ENCODE measurements at regions not wholly inside any gene's neighbourhood (a gene's known extent, or its start where the extent isn't known, plus 50 kb on each side); places are given as distances from the start of the nearest gene placed in this dataset.

DNA sequence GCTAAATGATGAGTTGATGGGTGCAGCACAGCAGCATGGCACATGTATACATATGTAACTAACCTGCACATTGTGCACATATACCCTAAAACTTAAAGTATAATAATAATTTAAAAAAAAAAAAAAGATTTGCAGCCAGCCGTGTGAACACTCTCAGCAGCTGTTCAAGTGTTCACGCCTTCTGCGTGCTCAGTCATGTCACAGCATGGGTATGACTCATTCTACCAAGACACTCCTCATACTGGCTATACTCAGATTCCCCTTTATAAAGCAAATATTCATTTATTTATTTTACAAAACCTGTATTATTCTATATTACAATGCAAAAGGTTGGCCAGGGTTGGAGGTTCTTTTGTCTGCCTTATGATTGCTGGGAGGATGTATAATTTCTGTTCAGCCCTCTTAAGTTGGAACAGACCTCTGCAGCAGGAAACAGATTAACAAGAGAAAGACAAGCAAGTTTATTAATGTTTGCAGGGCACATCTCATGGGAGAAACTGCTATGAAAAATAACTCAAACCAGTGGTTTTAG lies 1230.6 kb upstream of the CHAC2 start:
- no peaks in the 10 kb centered on the region for H3K36me3 ChIP-seq (ENCODE audit: control insufficient read depth, insufficient read depth, low read length, severe bottlenecking)
- H3K4me3 ChIP-seq (ENCODE audit: low read length), result no peak overlapping the region
- peak; percentile 43 for DNase-seq (ENCODE audit: low read depth)
- H3K27me3 ChIP-seq (replicated peaks; ENCODE audit: control insufficient read depth, insufficient read depth, low read length), result no peaks in the 10 kb centered on the region
- H3K9me3 ChIP-seq (ENCODE audit: control insufficient read depth, low read length), result no peaks in the 10 kb centered on the region
- H3K9ac ChIP-seq (ENCODE audit: low read length), result no peak overlapping the region
- H3K4me1 ChIP-seq (ENCODE audit: control insufficient read depth, insufficient read depth, low read length), result no peaks in the 10 kb centered on the region

GRCh38 chr2:52532956-52533355 lies 1234.6 kb upstream of the CHAC2 start:
- no peak overlapping the region for H3K9ac ChIP-seq (ENCODE audit: low read length)
- DNase-seq (ENCODE audit: low read depth), result peak; percentile 77
- no peaks in the 10 kb centered on the region for H3K4me1 ChIP-seq (ENCODE audit: control insufficient read depth, insufficient read depth, low read length)
- no peaks in the 10 kb centered on the region for H3K36me3 ChIP-seq (ENCODE audit: control insufficient read depth, insufficient read depth, low read length, severe bottlenecking)
- no peaks in the 10 kb centered on the region for H3K27me3 ChIP-seq (replicated peaks; ENCODE audit: control insufficient read depth, insufficient read depth, low read length)
- no peaks in the 10 kb centered on the region for H3K9me3 ChIP-seq (ENCODE audit: control insufficient read depth, low read length)
- no peak overlapping the region for H3K4me3 ChIP-seq (ENCODE audit: low read length)

- DNase-seq (ENCODE audit: low read depth), result peak; percentile 24
- Histone ChIP-seq H3K4me1 (ENCODE audit: control insufficient read depth, insufficient read depth, low read length) (no peaks in the 10 kb centered on the region), H3K9me3 (ENCODE audit: control insufficient read depth, low read length) (no peaks in the 10 kb centered on the region), H3K36me3 (ENCODE audit: control insufficient read depth, insufficient read depth, low read length, severe bottlenecking) (no peaks in the 10 kb centered on the region), H3K4me3 (ENCODE audit: low read length) (no peak overlapping the region), H3K27me3 (replicated peaks; ENCODE audit: control insufficient read depth, insufficient read depth, low read length) (no peaks in the 10 kb centered on the region), H3K9ac (ENCODE audit: low read length) (no peak overlapping the region)
These were observed 1240.9 kb upstream of the CHAC2 start for GRCh38 chr2:52526735-52527134.

GRCh38 chr2:52520644-52521043 lies 1247.0 kb upstream of the CHAC2 start:
- Histone ChIP-seq H3K9me3 (ENCODE audit: control insufficient read depth, low read length) (no peaks in the 10 kb centered on the region), H3K36me3 (ENCODE audit: control insufficient read depth, insufficient read depth, low read length, severe bottlenecking) (no peaks in the 10 kb centered on the region), H3K4me3 (ENCODE audit: low read length) (no peak overlapping the region), H3K9ac (ENCODE audit: low read length) (no peak overlapping the region), H3K4me1 (ENCODE audit: control insufficient read depth, insufficient read depth, low read length) (no peaks in the 10 kb centered on the region), H3K27me3 (replicated peaks; ENCODE audit: control insufficient read depth, insufficient read depth, low read length) (no peaks in the 10 kb centered on the region)
- DNase-seq (ENCODE audit: low read depth), result no peak

DNA sequence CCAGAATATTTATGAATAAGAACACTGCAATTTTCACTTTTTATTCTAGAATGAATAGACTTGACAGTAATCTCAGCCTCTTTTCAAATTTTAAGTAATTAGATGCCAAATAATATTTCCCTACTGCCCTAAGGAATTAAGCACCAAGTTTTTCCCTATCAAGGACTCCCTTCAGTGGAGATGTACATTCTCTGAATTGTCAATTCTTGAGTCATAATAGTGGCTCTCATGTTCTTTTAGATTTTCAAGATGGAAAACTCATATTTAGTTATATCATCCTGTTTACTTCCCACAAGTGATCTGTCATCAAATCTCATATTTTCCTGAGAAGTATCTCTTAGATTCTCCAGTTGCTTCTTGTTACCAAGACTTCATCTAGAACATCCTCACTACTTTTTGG lies 1248.9 kb upstream of the CHAC2 start:
- DNase-seq (ENCODE audit: low read depth), result peak; percentile 34
- no peaks in the 10 kb centered on the region for H3K4me1 ChIP-seq (ENCODE audit: control insufficient read depth, insufficient read depth, low read length)
- no peaks in the 10 kb centered on the region for H3K27me3 ChIP-seq (replicated peaks; ENCODE audit: control insufficient read depth, insufficient read depth, low read length)
- H3K4me3 ChIP-seq (ENCODE audit: low read length), result no peak overlapping the region
- no peak overlapping the region for H3K9ac ChIP-seq (ENCODE audit: low read length)
- H3K36me3 ChIP-seq (ENCODE audit: control insufficient read depth, insufficient read depth, low read length, severe bottlenecking), result no peaks in the 10 kb centered on the region
- H3K9me3 ChIP-seq (ENCODE audit: control insufficient read depth, low read length), result no peaks in the 10 kb centered on the region

- Histone ChIP-seq H3K27me3 (replicated peaks; ENCODE audit: control insufficient read depth, insufficient read depth, low read length) (no peaks in the 10 kb centered on the region), H3K9ac (ENCODE audit: low read length) (no peak overlapping the region), H3K36me3 (ENCODE audit: control insufficient read depth, insufficient read depth, low read length, severe bottlenecking) (no peaks in the 10 kb centered on the region), H3K4me3 (ENCODE audit: low read length) (no peak overlapping the region), H3K9me3 (ENCODE audit: control insufficient read depth, low read length) (no peaks in the 10 kb centered on the region), H3K4me1 (ENCODE audit: control insufficient read depth, insufficient read depth, low read length) (no peaks in the 10 kb centered on the region)
- no peak for DNase-seq (ENCODE audit: low read depth)
These were observed 1254.8 kb upstream of the CHAC2 start for GRCh38 chr2:52512760-52513159.

DNA sequence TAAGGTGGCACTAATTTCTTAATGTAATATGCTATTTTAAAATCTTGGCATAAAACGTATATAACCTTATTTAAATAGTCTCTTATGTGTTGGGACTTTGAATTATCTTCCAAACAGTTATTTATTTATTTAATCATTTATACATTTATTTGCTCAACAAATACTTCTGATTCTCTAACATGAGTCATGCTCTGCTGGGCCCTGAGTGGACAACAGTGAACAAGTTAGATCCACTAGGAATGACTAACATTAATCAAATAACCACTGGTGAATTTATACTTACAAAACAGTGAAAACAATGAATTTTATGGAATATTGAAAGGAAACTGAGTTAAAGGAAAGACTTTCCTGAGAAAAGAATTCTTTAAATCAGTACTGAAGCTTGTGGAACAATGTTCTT lies 1257.2 kb upstream of the CHAC2 start:
- H3K9ac ChIP-seq (ENCODE audit: low read length), result no peak overlapping the region
- H3K36me3 ChIP-seq (ENCODE audit: control insufficient read depth, insufficient read depth, low read length, severe bottlenecking), result no peaks in the 10 kb centered on the region
- H3K4me1 ChIP-seq (ENCODE audit: control insufficient read depth, insufficient read depth, low read length), result no peaks in the 10 kb centered on the region
- no peaks in the 10 kb centered on the region for H3K27me3 ChIP-seq (replicated peaks; ENCODE audit: control insufficient read depth, insufficient read depth, low read length)
- no peaks in the 10 kb centered on the region for H3K9me3 ChIP-seq (ENCODE audit: control insufficient read depth, low read length)
- DNase-seq (ENCODE audit: low read depth), result peak; percentile 24
- H3K4me3 ChIP-seq (ENCODE audit: low read length), result no peak overlapping the region

DNA sequence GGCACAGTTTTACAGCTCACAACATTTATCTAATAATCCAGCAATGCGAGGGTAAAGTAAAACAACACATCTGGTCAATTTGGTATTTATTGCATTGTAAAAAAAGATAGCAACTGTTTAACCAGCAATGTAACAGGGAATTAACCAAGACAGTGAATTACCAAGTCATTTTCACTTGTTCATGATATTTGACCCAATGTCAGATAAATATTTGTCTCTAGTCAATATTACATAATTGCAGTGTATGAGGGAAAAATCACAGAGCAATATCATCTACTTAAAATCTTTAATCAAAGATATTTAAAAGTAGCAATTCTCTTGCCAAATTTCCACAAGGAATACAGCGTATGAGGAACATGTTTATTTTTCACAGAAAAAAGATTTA lies 1265.1 kb upstream of the CHAC2 start:
- DNase-seq (ENCODE audit: low read depth), result no peak
- H3K36me3 ChIP-seq (ENCODE audit: control insufficient read depth, insufficient read depth, low read length, severe bottlenecking), result no peaks in the 10 kb centered on the region
- no peaks in the 10 kb centered on the region for H3K4me1 ChIP-seq (ENCODE audit: control insufficient read depth, insufficient read depth, low read length)
- no peaks in the 10 kb centered on the region for H3K9me3 ChIP-seq (ENCODE audit: control insufficient read depth, low read length)
- no peak overlapping the region for H3K4me3 ChIP-seq (ENCODE audit: low read length)
- H3K9ac ChIP-seq (ENCODE audit: low read length), result no peak overlapping the region
- no peaks in the 10 kb centered on the region for H3K27me3 ChIP-seq (replicated peaks; ENCODE audit: control insufficient read depth, insufficient read depth, low read length)

DNA sequence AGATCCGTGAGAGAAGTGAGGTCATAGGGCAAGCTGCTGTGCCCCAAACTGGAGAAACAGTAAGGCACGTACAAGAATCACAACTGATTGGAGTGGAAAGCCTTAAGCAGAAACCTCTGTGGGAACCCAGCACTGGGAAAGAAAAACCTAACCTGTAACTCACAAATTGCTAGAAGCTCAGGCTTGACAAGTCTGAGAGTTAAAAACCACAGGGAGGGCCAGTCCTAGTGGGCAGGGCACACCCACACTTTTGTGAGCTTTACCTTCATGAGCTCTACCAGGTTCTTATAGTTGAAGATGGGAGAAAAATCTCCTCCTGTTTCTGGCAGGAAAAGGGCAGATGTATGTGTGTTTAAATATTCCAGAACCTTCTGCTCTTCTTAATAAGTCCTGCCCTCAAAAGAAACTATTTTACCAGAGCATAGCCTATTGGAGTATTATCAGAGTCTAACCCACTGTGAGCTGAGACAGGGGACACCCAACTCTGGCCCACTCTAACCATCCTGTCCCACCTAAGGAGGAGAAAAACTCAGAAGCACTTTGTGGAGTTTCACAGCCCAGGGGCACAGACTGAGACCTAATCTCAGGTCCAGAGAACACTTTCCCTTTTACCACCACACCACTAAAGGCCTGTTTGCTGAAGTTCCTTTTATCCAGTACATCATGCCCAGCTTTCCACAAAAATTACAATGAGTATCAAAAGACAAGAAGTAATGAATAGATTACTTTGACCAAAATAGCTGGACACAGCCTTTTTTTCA lies 1265.7 kb upstream of the CHAC2 start:
- Histone ChIP-seq H3K9ac (ENCODE audit: low read length) (no peak overlapping the region), H3K4me3 (ENCODE audit: low read length) (no peak overlapping the region), H3K4me1 (ENCODE audit: control insufficient read depth, insufficient read depth, low read length) (no peaks in the 10 kb centered on the region), H3K36me3 (ENCODE audit: control insufficient read depth, insufficient read depth, low read length, severe bottlenecking) (no peaks in the 10 kb centered on the region), H3K9me3 (ENCODE audit: control insufficient read depth, low read length) (no peaks in the 10 kb centered on the region), H3K27me3 (replicated peaks; ENCODE audit: control insufficient read depth, insufficient read depth, low read length) (no peaks in the 10 kb centered on the region)
- DNase-seq (ENCODE audit: low read depth), result no peak

DNA sequence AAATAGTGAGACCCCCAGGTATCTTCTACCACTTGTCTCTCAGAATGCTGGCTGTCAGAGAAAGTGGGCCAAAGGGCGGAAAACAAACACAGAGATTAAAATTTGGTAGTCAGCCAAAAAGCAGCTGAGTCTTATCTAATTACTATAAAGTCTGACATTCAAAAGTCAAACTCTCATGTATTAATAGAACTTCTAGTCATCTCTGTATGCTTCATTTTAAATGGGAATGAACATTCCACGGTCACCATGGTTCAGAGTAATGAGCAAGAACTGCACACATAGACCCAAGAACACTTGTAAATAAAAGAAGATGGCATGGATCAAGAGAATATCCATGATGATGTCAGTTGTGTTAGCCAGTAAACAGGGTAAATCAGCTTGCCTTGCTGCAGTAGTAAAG lies 1267.0 kb upstream of the CHAC2 start:
- no peaks in the 10 kb centered on the region for H3K27me3 ChIP-seq (replicated peaks; ENCODE audit: control insufficient read depth, insufficient read depth, low read length)
- no peak for DNase-seq (ENCODE audit: low read depth)
- H3K36me3 ChIP-seq (ENCODE audit: control insufficient read depth, insufficient read depth, low read length, severe bottlenecking), result no peaks in the 10 kb centered on the region
- no peaks in the 10 kb centered on the region for H3K9me3 ChIP-seq (ENCODE audit: control insufficient read depth, low read length)
- H3K4me1 ChIP-seq (ENCODE audit: control insufficient read depth, insufficient read depth, low read length), result no peaks in the 10 kb centered on the region
- H3K4me3 ChIP-seq (ENCODE audit: low read length), result no peak overlapping the region
- H3K9ac ChIP-seq (ENCODE audit: low read length), result no peak overlapping the region

DNA sequence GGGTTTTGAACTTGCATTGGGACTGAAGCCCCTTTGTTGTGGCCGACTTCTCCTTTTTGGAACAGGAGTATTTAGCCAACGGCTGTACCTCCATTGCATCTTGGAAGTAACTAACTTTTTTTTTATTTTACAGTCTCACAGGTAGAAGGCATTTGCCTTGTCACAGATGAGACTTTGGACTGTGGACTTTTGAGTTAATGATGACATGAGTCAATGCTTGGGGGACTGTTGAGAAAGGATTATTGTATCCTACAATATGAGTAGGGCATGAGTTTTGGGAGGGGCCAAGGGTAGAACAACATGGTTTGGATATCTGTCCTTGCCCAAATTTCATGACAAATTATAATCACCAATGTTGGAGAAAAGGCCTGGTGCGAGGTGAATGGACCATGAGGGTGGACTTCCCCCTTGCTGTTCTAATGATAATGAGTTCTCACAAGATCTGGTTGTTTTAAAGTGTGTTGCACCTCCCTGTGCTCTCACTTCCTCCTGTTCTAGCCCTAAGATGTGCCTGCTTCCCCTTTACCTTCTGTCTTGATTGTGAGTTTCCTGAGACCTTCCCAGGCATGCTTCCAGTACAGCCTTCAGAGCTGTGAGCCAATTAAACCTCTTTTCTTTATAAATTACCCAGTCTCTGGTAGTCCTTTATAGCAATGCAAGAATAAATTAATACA lies 1269.4 kb upstream of the CHAC2 start:
- Histone ChIP-seq H3K9ac (ENCODE audit: low read length) (no peak overlapping the region), H3K36me3 (ENCODE audit: control insufficient read depth, insufficient read depth, low read length, severe bottlenecking) (no peaks in the 10 kb centered on the region), H3K9me3 (ENCODE audit: control insufficient read depth, low read length) (no peaks in the 10 kb centered on the region), H3K4me1 (ENCODE audit: control insufficient read depth, insufficient read depth, low read length) (no peaks in the 10 kb centered on the region), H3K27me3 (replicated peaks; ENCODE audit: control insufficient read depth, insufficient read depth, low read length) (no peaks in the 10 kb centered on the region), H3K4me3 (ENCODE audit: low read length) (no peak overlapping the region)
- DNase-seq (ENCODE audit: low read depth), result no peak
